ENCODE measurements at regions not wholly inside any gene's neighbourhood (a gene's known extent, or its start where the extent isn't known, plus 50 kb on each side); places are given as distances from the start of the nearest gene placed in this dataset.

DNA sequence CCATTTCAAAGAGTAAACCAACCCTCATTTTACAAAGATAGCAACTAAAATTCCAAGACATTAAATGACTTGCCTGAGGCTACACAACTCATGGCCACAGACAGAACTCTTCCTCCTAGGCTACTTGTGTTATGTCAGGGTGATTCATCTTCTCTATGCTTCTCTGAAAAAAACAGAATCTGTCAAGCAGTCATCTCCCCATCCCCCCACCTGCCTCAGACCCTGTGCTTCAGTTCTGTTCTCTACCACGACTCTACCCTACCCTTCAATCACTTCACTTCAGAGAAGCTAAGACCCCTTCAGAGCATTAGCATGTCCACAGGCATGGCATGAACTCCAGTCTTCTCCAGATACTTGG lies 277.7 kb upstream of the PTGER4 start:
- DNase-seq: no peak
- H3K27me3 ChIP-seq: no peaks in the 10 kb centered on the region
- H3K4me3 ChIP-seq: no peak overlapping the region
- no peaks in the 10 kb centered on the region for H3K9me3 ChIP-seq
- TF ChIP-seq POLR2A (IDR thresholded peaks at IDR 0.05) (no peak), CTCF (IDR thresholded peaks at IDR 0.05) (no peak)
- intact Hi-C loops (cut with DNase I; ENCODE audit: low total_unique reads): no loop called here
- no peak overlapping the region for H3K27ac ChIP-seq
- no peaks in the 10 kb centered on the region for H3K4me1 ChIP-seq
- no peaks in the 10 kb centered on the region for H3K36me3 ChIP-seq (ENCODE audit: low read depth, missing control alignments)
- 41 to 67% methylated on average over 1 of the region's 1 CpG for WGBS, 2 donors

GRCh38 chr5:40401284-40402006 lies 278.3 kb upstream of the PTGER4 start:
- WGBS, 2 donors: 66 to 67% methylated on average over 4 of the region's 4 CpGs
- DNase-seq: no peak
- intact Hi-C loops (cut with DNase I; ENCODE audit: low total_unique reads): no loop called here
- Histone ChIP-seq H3K4me1 (no peaks in the 10 kb centered on the region), H3K36me3 (ENCODE audit: low read depth, missing control alignments) (no peaks in the 10 kb centered on the region), H3K27me3 (no peaks in the 10 kb centered on the region), H3K27ac (no peak overlapping the region), H3K4me3 (no peak overlapping the region), H3K9me3 (no peaks in the 10 kb centered on the region)
- no peak for TF ChIP-seq CTCF (IDR thresholded peaks at IDR 0.05)
- TF ChIP-seq POLR2A (IDR thresholded peaks at IDR 0.05): no peak

DNA sequence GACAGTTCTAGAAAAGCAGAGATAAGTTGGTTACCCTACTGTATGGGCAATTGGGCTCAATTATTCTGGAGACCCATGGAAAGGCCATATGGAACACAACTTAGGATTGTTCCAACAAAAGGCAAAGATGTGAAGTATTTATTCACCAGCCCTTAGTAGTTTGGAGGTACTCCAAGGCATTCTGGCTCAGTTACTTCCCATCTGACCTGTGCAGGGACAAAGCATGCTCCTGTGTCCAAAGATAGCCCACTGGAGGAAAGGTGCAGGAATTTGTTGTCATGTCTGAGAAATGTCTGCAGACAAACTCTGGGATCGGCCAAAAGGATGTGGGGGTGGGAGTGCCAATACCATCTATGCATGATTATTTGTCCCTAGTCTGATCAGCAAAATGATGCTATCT lies 279.5 kb upstream of the PTGER4 start:
- H3K27ac ChIP-seq: no peak overlapping the region
- H3K27me3 ChIP-seq: no peaks in the 10 kb centered on the region
- 33 to 71% methylated on average over 1 of the region's 1 CpG for WGBS, 2 donors
- intact Hi-C loops (cut with DNase I; ENCODE audit: low total_unique reads): no loop called here
- H3K9me3 ChIP-seq: no peaks in the 10 kb centered on the region
- no peak overlapping the region for H3K4me3 ChIP-seq
- no peaks in the 10 kb centered on the region for H3K4me1 ChIP-seq
- no peak for DNase-seq
- TF ChIP-seq POLR2A (IDR thresholded peaks at IDR 0.05): no peak
- no peak for TF ChIP-seq CTCF (IDR thresholded peaks at IDR 0.05)
- H3K36me3 ChIP-seq (ENCODE audit: low read depth, missing control alignments): no peaks in the 10 kb centered on the region

DNA sequence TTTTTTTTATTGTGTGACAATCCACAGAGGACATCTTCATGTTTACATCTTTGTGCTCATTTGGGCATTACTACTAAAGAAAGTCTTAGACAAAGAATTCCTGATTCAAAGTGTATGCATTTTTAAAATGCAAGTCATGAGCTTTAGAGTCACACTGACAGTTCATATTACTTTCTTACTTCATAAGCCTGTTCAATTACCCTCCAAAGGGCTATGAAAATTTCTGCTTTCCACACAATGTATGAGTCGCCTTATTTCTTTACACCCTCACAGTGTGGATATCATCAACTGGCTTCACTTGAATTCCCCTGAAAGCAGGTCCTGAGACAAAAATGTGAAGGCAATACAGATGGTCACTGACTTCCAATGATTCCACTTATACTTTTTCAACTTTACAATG lies 280.4 kb upstream of the PTGER4 start:
- no peaks in the 10 kb centered on the region for H3K9me3 ChIP-seq

More for the DNA sequence above, 280.4 kb upstream of the PTGER4 start:
- Histone ChIP-seq H3K27ac (no peak overlapping the region), H3K4me3 (no peak overlapping the region), H3K4me1 (no peaks in the 10 kb centered on the region), H3K27me3 (no peaks in the 10 kb centered on the region), H3K36me3 (ENCODE audit: low read depth, missing control alignments) (no peaks in the 10 kb centered on the region)
- WGBS, 2 donors: 86 to 88% methylated on average over 1 of the region's 1 CpG
- TF ChIP-seq POLR2A (IDR thresholded peaks at IDR 0.05) (no peak), CTCF (IDR thresholded peaks at IDR 0.05) (no peak)
- intact Hi-C loops (cut with DNase I; ENCODE audit: low total_unique reads): no loop called here
- no peak for DNase-seq

All from testis (tissue), 2 donors.